Heart right ventricle (tissue), 16 donors: ENCODE measurements at regions not wholly inside any gene's neighbourhood (a gene's known extent, or its start where the extent isn't known, plus 50 kb on each side); places are given as distances from the start of the nearest gene placed in this dataset.

Experiments used
- ATAC-seq, 8 donors: fragments of 200-7000 bp; cut with Tn5 transposase; one replicate each; pipeline ENCODE4 v1.9.1; 2020; ENCODE audit warnings: mild to moderate bottlenecking in 8 of 8, moderate library complexity in 8 of 8, moderate number of reproducible peaks in 1 of 8
- DNase-seq, 2 donors: peaks; one replicate each; pipeline ENCODE4 v3.0.0-alpha.2; 2020
- H3K27ac ChIP-seq, 10 donors: fragments of 200-600 bp; sonication (generic) in 2 of 10; one replicate each; pipeline versions ENCODE4 v1.5.0 to v1.8.0; 2020 to 2022; ENCODE audit warnings: mild to moderate bottlenecking in 3 of 10
- H3K27me3 ChIP-seq, 7 donors: fragments of 200-600 bp; one replicate each; pipeline ENCODE4 v1.8.0; 2021 to 2022; ENCODE audit warnings: mild to moderate bottlenecking in 2 of 7
- H3K36me3 ChIP-seq, 9 donors: fragments of 200-600 bp; sonication (generic) in 1 of 9; one replicate each; pipeline versions ENCODE4 v1.5.0 to v1.8.0; 2020 to 2022; ENCODE audit warnings: mild to moderate bottlenecking in 2 of 9
- H3K4me1 ChIP-seq, 9 donors: fragments of 200-600 bp; sonication (generic) in 1 of 9; one replicate each; pipeline versions ENCODE4 v1.5.0 to v1.8.0; 2020 to 2022; ENCODE audit warnings: mild to moderate bottlenecking in 4 of 9
- H3K4me3 ChIP-seq, 10 donors: fragments of 200-600 bp; sonication (generic) in 2 of 10; one replicate each; pipeline versions ENCODE4 v1.5.0 to v1.8.0; 2020 to 2022; ENCODE audit warnings: mild to moderate bottlenecking in 7 of 10, moderate library complexity in 2 of 10
- H3K9me3 ChIP-seq, 11 donors: fragments of 200-600 bp in 10 of 11; sonication (generic) in 2 of 11; one replicate each; pipeline versions ENCODE4 v1.5.0 to v1.8.0; 2013 to 2022; ENCODE audit warnings: mild to moderate bottlenecking in 2 of 11, control low read depth in 1 of 11, moderate library complexity in 1 of 11
- CTCF ChIP-seq, 9 donors: fragments of 200-600 bp; sonication (generic) in 2 of 9; IDR thresholded peaks; one replicate each; pipeline versions ENCODE4 v1.5.0 to v1.8.0; 2021 to 2022; ENCODE audit warnings: antibody characterized with exemption in 9 of 9, mild to moderate bottlenecking in 5 of 9, moderate library complexity in 1 of 9
- WGBS, 2 donors: extraction: QIAGEN DNeasy Blood & Tissue Kit; methylation state at CpG; one replicate each; pipeline ENCODE4 v1.1.7; 2013; ENCODE audit warnings: inconsistent platforms in 1 of 2; 5-methylcytosine and 5-hydroxymethylcytosine counted together
- intact Hi-C, 10 donors: fragments of 100-400 bp; cut with DNase I; formaldehyde crosslinking; loops; one replicate each; pipeline versions ENCODE4 v1.11.1 to v1.14.2; 2022
- donor health status: Arrhythmogenic right ventricular cardiomyopathy.
- donor health status: ischemic (EF 13 %, LVEDD 7.1; RV severe dilation, severe dysfunction).
- donor health status: healthy with polysubstance abuse.
- donor health status: DM: no; HTN: yes; CAD: no.
- donor health status: DM: no; HTN: no; CAD: no.
- donor health status: ischemic (EF 25% LVEDD 6.9; RV normal size, moderate dysfunction).
- donor health status: ischemic (EF 25% LVEDD 5.7; RV mildly dilated, moderate dysfunction).
- donor health status: healthy.
- donor health status: DM: yes; HTN: yes; CAD: no.
- donor health status: Ischemic cardiomyopathy.
- donor health status: ischemic (EF 35%, LVEDD 5.7; RV mildly dilated, moderate dysfunction).
- donor health status: nonischemic (EF 11% LVEDD 7.7; RV severe dilation, severe dysfunction).
- donor health status: DM: yes; HTN: yes; CAD: no.
- donor health status: PGD.
- donor health status: ischemic (EF 29% LVEDD 5.4; RV normal size, mild dysfunction).
- donor health status: nonischemic (EF 23%, LVEDD 6.1; RV moderate dilation, normal function).

GRCh38 chr14:71426001-71426400, 506.2 kb upstream of the RGS6 start:
- no peak for TF ChIP-seq CTCF (IDR thresholded peaks at IDR 0.05)
- peaks cover 0 to 46% (median 22%) of the 10 kb centered on the region in 11 donors for H3K9me3 ChIP-seq
- 98 to 100% methylated on average over 2 of the region's 2 CpGs for WGBS, 2 donors
- ATAC-seq (no peak), DNase-seq (no peak)
- intact Hi-C loops = no loop called here
- H3K4me1 ChIP-seq = peaks cover 0 to 3% (median 0%) of the 10 kb centered on the region in 9 donors
- H3K27me3 ChIP-seq = no peaks in the 10 kb centered on the region
- no peak overlapping the region for H3K27ac ChIP-seq
- H3K36me3 ChIP-seq = peaks cover 0 to 15% (median 0%) of the 10 kb centered on the region in 9 donors
- no peak overlapping the region for H3K4me3 ChIP-seq

DNA sequence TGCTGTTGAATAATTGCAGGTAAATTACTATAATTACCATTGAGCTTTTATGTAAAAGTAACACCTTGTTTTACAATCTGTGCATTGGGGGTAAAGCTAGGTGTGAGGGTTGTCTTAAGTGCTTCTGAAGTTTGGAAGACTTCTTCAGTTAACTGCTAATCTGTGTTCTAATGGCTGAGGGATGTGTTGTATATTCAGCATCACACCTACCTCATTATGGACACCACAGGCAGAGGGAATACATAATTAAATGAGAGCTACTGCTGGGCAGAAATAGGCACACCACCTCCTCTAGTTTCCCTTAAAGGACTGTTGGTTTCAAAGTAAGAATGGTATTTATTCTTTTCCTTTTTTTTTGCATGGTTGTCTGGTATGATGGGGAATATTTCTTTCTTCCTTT, 502.3 kb upstream of the RGS6 start:
- ATAC-seq = no peak
- H3K4me3 ChIP-seq = no peak overlapping the region

DNA sequence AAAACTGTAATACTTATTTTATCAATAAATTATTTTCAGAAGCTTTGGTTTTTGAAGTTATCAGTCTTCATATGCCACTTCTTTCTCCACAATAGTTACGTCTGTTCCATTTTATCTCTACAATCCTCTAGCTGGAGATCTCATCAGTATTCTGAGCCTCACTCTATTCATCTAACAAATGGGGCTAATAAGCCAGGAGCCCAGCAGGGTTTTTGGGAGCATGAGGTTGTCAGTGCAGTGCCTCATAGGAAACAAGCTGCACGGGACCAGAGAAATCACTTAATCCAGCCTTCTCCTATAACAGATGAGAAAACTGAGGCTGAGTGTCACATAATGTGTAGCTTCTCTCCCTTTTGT, 501.9 kb upstream of the RGS6 start:
- no peak overlapping the region for H3K27ac ChIP-seq
- H3K9me3 ChIP-seq = peaks cover 0 to 25% (median 17%) of the 10 kb centered on the region in 11 donors
- no peak for TF ChIP-seq CTCF (IDR thresholded peaks at IDR 0.05)
- H3K27me3 ChIP-seq = no peaks in the 10 kb centered on the region
- H3K36me3 ChIP-seq = peaks cover 0 to 15% (median 0%) of the 10 kb centered on the region in 9 donors
- 89 to 96% methylated on average over 2 of the region's 2 CpGs for WGBS, 2 donors
- intact Hi-C loops = no loop called here
- H3K4me3 ChIP-seq = no peak overlapping the region
- DNase-seq = no peak
- H3K4me1 ChIP-seq = no peaks in the 10 kb centered on the region
- no peak for ATAC-seq

More for the DNA sequence above, 502.3 kb upstream of the RGS6 start:
- Histone ChIP-seq H3K27me3 (no peaks in the 10 kb centered on the region), H3K9me3 (peaks cover 0 to 29% (median 18%) of the 10 kb centered on the region in 11 donors), H3K36me3 (peaks cover 0 to 15% (median 0%) of the 10 kb centered on the region in 9 donors), H3K4me1 (peaks cover 0 to under 1% (median 0%) of the 10 kb centered on the region in 9 donors), H3K27ac (no peak overlapping the region)
- intact Hi-C loops = no loop called here
- no peak for DNase-seq
- TF ChIP-seq CTCF (IDR thresholded peaks at IDR 0.05) = no peak

DNA sequence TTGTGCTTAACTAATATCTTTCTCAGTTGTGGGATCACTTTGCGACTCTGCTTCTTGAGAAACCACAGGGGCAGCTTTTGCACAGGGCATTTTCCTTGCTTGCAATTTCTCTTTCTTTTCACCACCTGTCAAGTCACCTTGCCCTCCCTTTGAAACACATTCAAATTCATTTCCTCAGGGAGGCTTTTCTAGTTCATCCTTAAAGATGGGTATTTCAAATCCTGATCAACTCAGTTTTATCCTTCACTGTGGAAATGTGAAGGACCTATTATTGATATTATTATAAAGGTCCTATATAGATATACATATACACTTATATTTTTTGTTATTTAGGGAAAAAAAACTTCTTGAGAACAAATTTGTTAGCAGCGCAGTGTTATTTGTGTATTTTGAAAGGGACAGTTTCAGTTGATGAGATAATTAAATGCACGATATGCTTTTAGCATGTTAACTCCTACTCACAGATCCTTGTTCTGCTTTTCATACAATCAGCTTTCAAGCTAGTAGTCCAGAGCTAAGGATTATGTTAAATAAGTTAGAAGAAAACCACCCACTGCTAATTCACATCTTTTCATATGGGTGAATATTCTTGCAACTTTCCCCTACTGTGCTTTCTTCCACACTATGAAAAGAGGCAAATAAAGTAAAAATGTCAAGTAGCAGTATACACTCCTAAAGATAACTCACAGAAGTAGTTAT, 501.4 kb upstream of the RGS6 start:
- H3K36me3 ChIP-seq = peaks cover 0 to 15% (median 0%) of the 10 kb centered on the region in 9 donors
- H3K27me3 ChIP-seq = no peaks in the 10 kb centered on the region
- H3K4me3 ChIP-seq = no peak overlapping the region
- no peak for DNase-seq
- no peak overlapping the region for H3K27ac ChIP-seq
- H3K9me3 ChIP-seq = peaks cover 0 to 21% (median 14%) of the 10 kb centered on the region in 11 donors
- H3K4me1 ChIP-seq = no peaks in the 10 kb centered on the region
- intact Hi-C loops = no loop called here
- TF ChIP-seq CTCF (IDR thresholded peaks at IDR 0.05) = no peak
- 91% methylated on average over 3 of the region's 3 CpGs for WGBS, 2 donors
- no peak for ATAC-seq
